AG04450 (cell line): ENCODE measurements at regions not wholly inside any gene's neighbourhood (a gene's known extent, or its start where the extent isn't known, plus 50 kb on each side); places are given as distances from the start of the nearest gene placed in this dataset. TPM values are rescaled to one million over a fixed set of nuclear protein-coding genes. Genes with fewer than 3 reads are reported as not detected.

Experiments used
- CTCF ChIA-PET: fragments of 300-600, 350-600 bp; formaldehyde crosslinking; extraction: SDS; loops from one replicate; lab custom pipeline; 2022; ENCODE audit warnings: antibody characterized with exemption, inconsistent platforms; lab: Charles Lee
- POLR2A ChIA-PET: fragments of 350-600 bp; formaldehyde crosslinking; extraction: SDS; loops from one replicate; lab custom pipeline; 2021; ENCODE audit warnings: antibody characterized with exemption, inconsistent platforms; lab: Yijun Ruan, JAX
- DNase-seq: peaks from one replicate; pipeline ENCODE4 v3.0.0-alpha.2; 2011; ENCODE audit warnings: low read depth, low spot score
- H3K27ac ChIP-seq: one replicate; pipeline ENCODE4 v1.5.1; 2012; ENCODE audit warnings: low read depth, low read length, control low read depth
- H3K27me3 ChIP-seq: one replicate; pipeline ENCODE4 v1.6.0; 2012; ENCODE audit warnings: low read length; ENCODE audit not compliant: control insufficient read depth, insufficient read depth
- H3K4me3 ChIP-seq: 2 replicates; pipeline ENCODE4 v1.5.1; 2011; ENCODE audit warnings: mild to moderate bottlenecking, low read depth, low read length, control low read depth
- H3K9me3 ChIP-seq: 2 replicates; pipeline ENCODE4 v1.5.1; 2012; ENCODE audit warnings: low read length; ENCODE audit not compliant: control insufficient read depth, insufficient read depth
- small RNA-seq: library from RNA; depleted of rRNA; stranded (forward); fragments of <200 nt; gene quantifications from one replicate; pipeline ENCODE3, GENCODE V24; 2012; ENCODE audit warnings: low read depth; ENCODE audit not compliant: insufficient read length
- TF ChIP-seq, protein P1 (sequence below): IDR thresholded peaks from 2 replicates; pipeline ENCODE4 v1.5.1; 2011; ENCODE audit warnings: low read depth, low read length, control low read depth, inconsistent platforms

DNA sequence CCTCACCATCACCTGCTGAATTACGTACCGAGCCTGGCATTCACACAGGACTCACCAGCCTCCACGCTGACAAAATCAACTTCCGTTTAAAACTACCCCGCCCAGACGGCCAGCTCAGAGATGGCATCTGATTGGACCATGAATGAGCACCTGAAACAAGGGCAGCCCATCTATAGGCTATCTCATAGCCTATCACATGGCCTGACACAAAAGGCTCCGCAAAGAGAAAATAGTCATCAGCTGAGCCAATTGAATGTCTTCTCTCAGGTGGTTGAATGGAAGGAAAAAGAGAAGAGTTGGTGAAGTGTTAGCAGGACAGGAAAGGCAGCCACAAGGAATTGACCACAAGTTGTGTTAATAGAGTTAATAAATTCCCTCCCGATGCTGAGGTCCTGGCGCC lies 50.6 kb upstream of the ZC3H12A start:
- Histone ChIP-seq H3K27me3 (no peaks in the 10 kb centered on the region), H3K9me3 (no peaks in the 10 kb centered on the region), H3K4me3 (no peak overlapping the region), H3K27ac (no peak overlapping the region)
- TF ChIP-seq, protein P1, sequence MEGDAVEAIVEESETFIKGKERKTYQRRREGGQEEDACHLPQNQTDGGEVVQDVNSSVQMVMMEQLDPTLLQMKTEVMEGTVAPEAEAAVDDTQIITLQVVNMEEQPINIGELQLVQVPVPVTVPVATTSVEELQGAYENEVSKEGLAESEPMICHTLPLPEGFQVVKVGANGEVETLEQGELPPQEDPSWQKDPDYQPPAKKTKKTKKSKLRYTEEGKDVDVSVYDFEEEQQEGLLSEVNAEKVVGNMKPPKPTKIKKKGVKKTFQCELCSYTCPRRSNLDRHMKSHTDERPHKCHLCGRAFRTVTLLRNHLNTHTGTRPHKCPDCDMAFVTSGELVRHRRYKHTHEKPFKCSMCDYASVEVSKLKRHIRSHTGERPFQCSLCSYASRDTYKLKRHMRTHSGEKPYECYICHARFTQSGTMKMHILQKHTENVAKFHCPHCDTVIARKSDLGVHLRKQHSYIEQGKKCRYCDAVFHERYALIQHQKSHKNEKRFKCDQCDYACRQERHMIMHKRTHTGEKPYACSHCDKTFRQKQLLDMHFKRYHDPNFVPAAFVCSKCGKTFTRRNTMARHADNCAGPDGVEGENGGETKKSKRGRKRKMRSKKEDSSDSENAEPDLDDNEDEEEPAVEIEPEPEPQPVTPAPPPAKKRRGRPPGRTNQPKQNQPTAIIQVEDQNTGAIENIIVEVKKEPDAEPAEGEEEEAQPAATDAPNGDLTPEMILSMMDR: no peak
- POLR2A ChIA-PET: no interaction called here
- no peak for DNase-seq
- CTCF ChIA-PET: interaction anchor here (2.2 kb wide), 1 partner anchor 10 kb away, joined by 7 read pairs; no protein-coding TSS in a partner anchor

DNA sequence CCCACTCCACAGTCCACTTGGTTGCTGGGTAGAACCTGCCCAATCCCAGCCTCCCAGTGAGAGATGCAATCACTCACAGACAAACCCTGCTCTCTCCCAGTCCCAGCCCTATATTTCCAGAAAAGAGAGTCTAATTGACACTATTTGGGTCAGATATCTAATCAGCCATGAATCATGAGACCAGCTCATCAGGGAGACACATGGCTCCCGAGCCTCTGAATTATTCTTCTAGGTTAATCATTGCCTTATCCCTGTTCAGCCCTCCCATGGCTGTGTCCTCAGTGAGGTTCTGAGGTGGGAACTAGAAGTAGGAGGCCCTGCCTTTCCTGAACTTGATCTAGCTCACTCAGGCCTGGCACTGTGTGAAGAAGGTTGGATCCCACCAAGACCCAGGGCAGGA lies 49.9 kb upstream of the ZC3H12A start:
- CTCF ChIA-PET: interaction anchor here (2.2 kb wide), 1 partner anchor 10 kb away, joined by 7 read pairs; no protein-coding TSS in a partner anchor
- DNase-seq: no peak
- Histone ChIP-seq H3K27ac (no peak overlapping the region), H3K4me3 (no peak overlapping the region), H3K9me3 (no peaks in the 10 kb centered on the region), H3K27me3 (peaks cover 5% of the 10 kb centered on the region)
- TF ChIP-seq, protein P1: no peak
- POLR2A ChIA-PET: no interaction called here

Small RNA genes lying in the stretch of these regions (small RNA-seq; reads per million reads assigned to genes)
- gene MIR4255: not detected
- not detected for gene RNA5SP43
- gene RNU6-636P: not detected
- gene RPS29P6: not detected
